ENCODE measurements at regions not wholly inside any gene's neighbourhood (a gene's known extent, or its start where the extent isn't known, plus 50 kb on each side); places are given as distances from the start of the nearest gene placed in this dataset.

DNA sequence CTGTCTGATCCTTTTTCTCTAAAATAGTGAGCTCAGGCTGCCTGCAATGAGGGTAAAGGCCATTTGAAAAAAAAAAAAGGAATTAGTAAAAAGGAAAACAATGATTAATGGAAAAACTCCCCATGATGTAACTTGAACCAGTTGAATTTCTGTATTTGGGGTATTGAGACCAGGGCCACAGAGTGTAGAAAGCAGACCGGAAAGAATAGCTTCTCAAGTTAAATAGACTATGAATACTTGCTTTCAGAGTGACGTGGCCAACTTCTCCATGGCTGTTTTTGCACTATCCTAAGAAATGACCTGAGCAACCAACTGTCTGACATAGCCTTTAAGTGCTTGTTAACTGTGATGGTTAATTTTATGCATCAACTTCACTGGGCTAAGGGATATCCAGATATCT lies 222.1 kb upstream of the INTU start:
- Mint-ChIP-seq H3K36me3 (peaks cover 41% of the 10 kb centered on the region), H3K27me3 (ENCODE audit: low read depth) (no peaks in the 10 kb centered on the region; the same call in 1 of the 2 replicates), H3K27ac (no peak overlapping the region), H3K9me3 (peaks cover 49% of the 10 kb centered on the region), H3K4me3 (no peak overlapping the region), H3K4me1 (no peaks in the 10 kb centered on the region)
- TF ChIP-seq NFYB (CRISPR knock-in tag; conservative IDR thresholded peaks at IDR 0.05; ENCODE audit: low read depth) (no peak), TEAD1 (CRISPR knock-in tag; IDR thresholded peaks at IDR 0.05) (no peak), JAZF1 (CRISPR knock-in tag; IDR thresholded peaks at IDR 0.05) (no peak), SOX15 (CRISPR knock-in tag; IDR thresholded peaks at IDR 0.05) (no peak), KAT7 (CRISPR knock-in tag; IDR thresholded peaks at IDR 0.05; ENCODE audit: borderline replicate concordance) (no peak), GTF2I (CRISPR knock-in tag; conservative IDR thresholded peaks at IDR 0.05) (no peak), ZNF317 (CRISPR knock-in tag; IDR thresholded peaks at IDR 0.05; ENCODE audit: borderline replicate concordance, low read depth) (no peak), GABPB1 (CRISPR knock-in tag; IDR thresholded peaks at IDR 0.05) (no peak), HMGA2 (CRISPR knock-in tag; IDR thresholded peaks at IDR 0.05) (no peak), NFE2L1 (CRISPR knock-in tag; IDR thresholded peaks at IDR 0.05) (no peak), ATF1 (CRISPR knock-in tag; IDR thresholded peaks at IDR 0.05) (no peak), SMAD4 (CRISPR knock-in tag; IDR thresholded peaks at IDR 0.05) (no peak), TEAD4 (CRISPR knock-in tag; IDR thresholded peaks at IDR 0.05) (no peak), CREM (CRISPR knock-in tag; IDR thresholded peaks at IDR 0.05) (no peak), CBFB (CRISPR knock-in tag; IDR thresholded peaks at IDR 0.05; ENCODE audit: low read depth) (no peak)
- TF ChIP-seq, protein P1, sequence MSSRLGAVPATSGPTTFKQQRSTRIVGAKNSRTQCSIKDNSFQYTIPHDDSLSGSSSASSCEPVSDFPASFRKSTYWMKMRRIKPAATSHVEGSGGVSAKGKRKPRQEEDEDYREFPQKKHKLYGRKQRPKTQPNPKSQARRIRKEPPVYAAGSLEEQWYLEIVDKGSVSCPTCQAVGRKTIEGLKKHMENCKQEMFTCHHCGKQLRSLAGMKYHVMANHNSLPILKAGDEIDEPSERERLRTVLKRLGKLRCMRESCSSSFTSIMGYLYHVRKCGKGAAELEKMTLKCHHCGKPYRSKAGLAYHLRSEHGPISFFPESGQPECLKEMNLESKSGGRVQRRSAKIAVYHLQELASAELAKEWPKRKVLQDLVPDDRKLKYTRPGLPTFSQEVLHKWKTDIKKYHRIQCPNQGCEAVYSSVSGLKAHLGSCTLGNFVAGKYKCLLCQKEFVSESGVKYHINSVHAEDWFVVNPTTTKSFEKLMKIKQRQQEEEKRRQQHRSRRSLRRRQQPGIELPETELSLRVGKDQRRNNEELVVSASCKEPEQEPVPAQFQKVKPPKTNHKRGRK (CRISPR knock-in tag; IDR thresholded peaks at IDR 0.05; ENCODE audit: borderline replicate concordance) = no peak
- TF ChIP-seq, protein P2, sequence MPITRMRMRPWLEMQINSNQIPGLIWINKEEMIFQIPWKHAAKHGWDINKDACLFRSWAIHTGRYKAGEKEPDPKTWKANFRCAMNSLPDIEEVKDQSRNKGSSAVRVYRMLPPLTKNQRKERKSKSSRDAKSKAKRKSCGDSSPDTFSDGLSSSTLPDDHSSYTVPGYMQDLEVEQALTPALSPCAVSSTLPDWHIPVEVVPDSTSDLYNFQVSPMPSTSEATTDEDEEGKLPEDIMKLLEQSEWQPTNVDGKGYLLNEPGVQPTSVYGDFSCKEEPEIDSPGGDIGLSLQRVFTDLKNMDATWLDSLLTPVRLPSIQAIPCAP (CRISPR knock-in tag; IDR thresholded peaks at IDR 0.05) = no peak
- TF ChIP-seq, protein P3, sequence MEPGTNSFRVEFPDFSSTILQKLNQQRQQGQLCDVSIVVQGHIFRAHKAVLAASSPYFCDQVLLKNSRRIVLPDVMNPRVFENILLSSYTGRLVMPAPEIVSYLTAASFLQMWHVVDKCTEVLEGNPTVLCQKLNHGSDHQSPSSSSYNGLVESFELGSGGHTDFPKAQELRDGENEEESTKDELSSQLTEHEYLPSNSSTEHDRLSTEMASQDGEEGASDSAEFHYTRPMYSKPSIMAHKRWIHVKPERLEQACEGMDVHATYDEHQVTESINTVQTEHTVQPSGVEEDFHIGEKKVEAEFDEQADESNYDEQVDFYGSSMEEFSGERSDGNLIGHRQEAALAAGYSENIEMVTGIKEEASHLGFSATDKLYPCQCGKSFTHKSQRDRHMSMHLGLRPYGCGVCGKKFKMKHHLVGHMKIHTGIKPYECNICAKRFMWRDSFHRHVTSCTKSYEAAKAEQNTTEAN (CRISPR knock-in tag; IDR thresholded peaks at IDR 0.05) = no peak
- TF ChIP-seq, protein P4, sequence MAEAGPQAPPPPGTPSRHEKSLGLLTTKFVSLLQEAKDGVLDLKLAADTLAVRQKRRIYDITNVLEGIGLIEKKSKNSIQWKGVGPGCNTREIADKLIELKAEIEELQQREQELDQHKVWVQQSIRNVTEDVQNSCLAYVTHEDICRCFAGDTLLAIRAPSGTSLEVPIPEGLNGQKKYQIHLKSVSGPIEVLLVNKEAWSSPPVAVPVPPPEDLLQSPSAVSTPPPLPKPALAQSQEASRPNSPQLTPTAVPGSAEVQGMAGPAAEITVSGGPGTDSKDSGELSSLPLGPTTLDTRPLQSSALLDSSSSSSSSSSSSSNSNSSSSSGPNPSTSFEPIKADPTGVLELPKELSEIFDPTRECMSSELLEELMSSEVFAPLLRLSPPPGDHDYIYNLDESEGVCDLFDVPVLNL (CRISPR knock-in tag; IDR thresholded peaks at IDR 0.05; ENCODE audit: borderline replicate concordance, low read depth) = no peak
- ATAC-seq (no peak), DNase-seq (ENCODE audit: low spot score) (no peak)
- ChIA-PET POLR2A (no interaction called here), CTCF (no interaction called here)

DNA sequence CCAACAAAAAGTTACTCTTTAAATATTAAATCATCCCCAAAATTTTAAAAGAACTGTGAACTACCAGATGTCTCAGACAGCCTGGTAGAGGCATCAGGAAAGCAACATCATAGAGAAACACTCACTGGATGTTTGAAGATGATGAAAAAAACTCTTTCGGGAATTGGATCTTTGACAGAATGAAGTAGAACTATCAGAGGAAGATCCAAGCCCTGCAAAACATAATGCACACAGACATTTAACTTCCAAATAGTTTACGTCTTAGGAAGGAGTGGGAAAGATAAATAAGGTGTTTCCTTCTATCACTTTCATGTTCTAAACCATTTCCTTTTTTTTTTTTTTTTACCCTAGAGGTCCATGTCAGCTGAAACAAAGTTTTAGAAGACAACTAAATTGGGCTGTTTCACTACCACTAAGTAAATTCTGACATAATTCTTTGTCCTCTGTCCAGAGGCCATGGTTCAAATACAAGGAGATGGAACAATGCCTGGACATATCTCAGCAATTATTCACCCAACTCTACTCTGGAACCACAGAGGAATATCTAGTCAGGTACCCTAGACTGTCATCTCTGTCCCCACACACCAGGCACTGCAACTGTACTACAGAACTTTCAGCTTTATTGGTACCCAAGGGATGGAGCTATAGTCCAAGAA lies 217.7 kb upstream of the INTU start:
- no peaks in the 10 kb centered on the region for H3K27me3 Mint-ChIP-seq (ENCODE audit: low read depth)
- H3K9me3 Mint-ChIP-seq = peaks cover 6% of the 10 kb centered on the region
- CTCF ChIA-PET = no interaction called here
- TF ChIP-seq ATF1 (CRISPR knock-in tag; IDR thresholded peaks at IDR 0.05) = no peak
- no peaks in the 10 kb centered on the region for H3K36me3 Mint-ChIP-seq
- no peaks in the 10 kb centered on the region; the same call in 1 of the 2 replicates for H3K4me1 Mint-ChIP-seq
- DNase-seq (ENCODE audit: low spot score) (no peak), ATAC-seq (no peak)
- H3K4me3 Mint-ChIP-seq = no peak overlapping the region
- no peak overlapping the region for H3K27ac Mint-ChIP-seq
- POLR2A ChIA-PET = no interaction called here

DNA sequence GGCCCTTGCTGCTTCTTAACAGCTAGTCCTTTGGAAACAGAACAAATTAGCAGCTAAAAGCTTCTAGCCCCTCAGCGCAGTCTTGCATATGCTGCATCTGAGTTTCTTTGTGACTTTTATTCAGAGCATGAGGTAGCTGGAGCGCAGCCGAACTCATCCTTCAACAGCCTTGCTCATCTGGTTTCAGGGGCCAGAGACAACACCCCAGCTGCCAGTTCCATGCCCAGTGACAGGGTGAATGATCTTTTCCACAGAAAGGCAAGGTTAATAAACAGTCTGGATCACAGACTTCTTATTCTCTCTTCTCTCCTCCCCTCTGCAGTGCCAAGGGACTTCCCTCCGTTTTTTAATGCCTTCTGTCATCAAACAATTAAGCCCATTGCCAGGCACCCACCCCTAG lies 216.6 kb upstream of the INTU start:
- ATAC-seq = no peak
- ChIA-PET POLR2A (no interaction called here), CTCF (no interaction called here)
- H3K4me1 Mint-ChIP-seq = no peaks in the 10 kb centered on the region; the same call in 1 of the 2 replicates
- DNase-seq (ENCODE audit: low spot score) = no peak
- H3K27ac Mint-ChIP-seq = no peak overlapping the region
- no peaks in the 10 kb centered on the region for H3K27me3 Mint-ChIP-seq (ENCODE audit: low read depth)
- H3K36me3 Mint-ChIP-seq = no peaks in the 10 kb centered on the region
- H3K4me3 Mint-ChIP-seq = no peak overlapping the region
- H3K9me3 Mint-ChIP-seq = no peaks in the 10 kb centered on the region
- TF ChIP-seq, protein P5, sequence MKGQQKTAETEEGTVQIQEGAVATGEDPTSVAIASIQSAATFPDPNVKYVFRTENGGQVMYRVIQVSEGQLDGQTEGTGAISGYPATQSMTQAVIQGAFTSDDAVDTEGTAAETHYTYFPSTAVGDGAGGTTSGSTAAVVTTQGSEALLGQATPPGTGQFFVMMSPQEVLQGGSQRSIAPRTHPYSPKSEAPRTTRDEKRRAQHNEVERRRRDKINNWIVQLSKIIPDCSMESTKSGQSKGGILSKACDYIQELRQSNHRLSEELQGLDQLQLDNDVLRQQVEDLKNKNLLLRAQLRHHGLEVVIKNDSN (CRISPR knock-in tag; IDR thresholded peaks at IDR 0.05) = no peak
- TF ChIP-seq, protein P6, sequence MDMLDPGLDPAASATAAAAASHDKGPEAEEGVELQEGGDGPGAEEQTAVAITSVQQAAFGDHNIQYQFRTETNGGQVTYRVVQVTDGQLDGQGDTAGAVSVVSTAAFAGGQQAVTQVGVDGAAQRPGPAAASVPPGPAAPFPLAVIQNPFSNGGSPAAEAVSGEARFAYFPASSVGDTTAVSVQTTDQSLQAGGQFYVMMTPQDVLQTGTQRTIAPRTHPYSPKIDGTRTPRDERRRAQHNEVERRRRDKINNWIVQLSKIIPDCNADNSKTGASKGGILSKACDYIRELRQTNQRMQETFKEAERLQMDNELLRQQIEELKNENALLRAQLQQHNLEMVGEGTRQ (CRISPR knock-in tag; IDR thresholded peaks at IDR 0.05) = no peak
- TF ChIP-seq, protein P7, sequence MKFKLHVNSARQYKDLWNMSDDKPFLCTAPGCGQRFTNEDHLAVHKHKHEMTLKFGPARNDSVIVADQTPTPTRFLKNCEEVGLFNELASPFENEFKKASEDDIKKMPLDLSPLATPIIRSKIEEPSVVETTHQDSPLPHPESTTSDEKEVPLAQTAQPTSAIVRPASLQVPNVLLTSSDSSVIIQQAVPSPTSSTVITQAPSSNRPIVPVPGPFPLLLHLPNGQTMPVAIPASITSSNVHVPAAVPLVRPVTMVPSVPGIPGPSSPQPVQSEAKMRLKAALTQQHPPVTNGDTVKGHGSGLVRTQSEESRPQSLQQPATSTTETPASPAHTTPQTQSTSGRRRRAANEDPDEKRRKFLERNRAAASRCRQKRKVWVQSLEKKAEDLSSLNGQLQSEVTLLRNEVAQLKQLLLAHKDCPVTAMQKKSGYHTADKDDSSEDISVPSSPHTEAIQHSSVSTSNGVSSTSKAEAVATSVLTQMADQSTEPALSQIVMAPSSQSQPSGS (CRISPR knock-in tag; IDR thresholded peaks at IDR 0.05; ENCODE audit: borderline replicate concordance, low read depth) = no peak
- TF ChIP-seq NFYB (CRISPR knock-in tag; conservative IDR thresholded peaks at IDR 0.05; ENCODE audit: low read depth) = no peak
- TF ChIP-seq, protein P8, sequence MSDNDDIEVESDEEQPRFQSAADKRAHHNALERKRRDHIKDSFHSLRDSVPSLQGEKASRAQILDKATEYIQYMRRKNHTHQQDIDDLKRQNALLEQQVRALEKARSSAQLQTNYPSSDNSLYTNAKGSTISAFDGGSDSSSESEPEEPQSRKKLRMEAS (CRISPR knock-in tag; IDR thresholded peaks at IDR 0.05) = no peak
- TF ChIP-seq FOXK1 (CRISPR knock-in tag; IDR thresholded peaks at IDR 0.05) = no peak
- TF ChIP-seq CREM (CRISPR knock-in tag; IDR thresholded peaks at IDR 0.05) = no peak
- TF ChIP-seq NR1H2 (CRISPR knock-in tag; IDR thresholded peaks at IDR 0.05) = no peak
- no peak for TF ChIP-seq GRHL2 (CRISPR knock-in tag; IDR thresholded peaks at IDR 0.05; ENCODE audit: insufficient replicate concordance, severe bottlenecking)
